Right lung (tissue), 2 donors: ENCODE measurements at regions not wholly inside any gene's neighbourhood (a gene's known extent, or its start where the extent isn't known, plus 50 kb on each side); places are given as distances from the start of the nearest gene placed in this dataset.
A peak's percentile ranks its signal among the peaks of the same experiment; 100 is the strongest.

Experiments used
- DNase-seq, 2 donors: peaks; one replicate each; pipeline ENCODE4 v3.0.0-alpha.2; 2013

DNA sequence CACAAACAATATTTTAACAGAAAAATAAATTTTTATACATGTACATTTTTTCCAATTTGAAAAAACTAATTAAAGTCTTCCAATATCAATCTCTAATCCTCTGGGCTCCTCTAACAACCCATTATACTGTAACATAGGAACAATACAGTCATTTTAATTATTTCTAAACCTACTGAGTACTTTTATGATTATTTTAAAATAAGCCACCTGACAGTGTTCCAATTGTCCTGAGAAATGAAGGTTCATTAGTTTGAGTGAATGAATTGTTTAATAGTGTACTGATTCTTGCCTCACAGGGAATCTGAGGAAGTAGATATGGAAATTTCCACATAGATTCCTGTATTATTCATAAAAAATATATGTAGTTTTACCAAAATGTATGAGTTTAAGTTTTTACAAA is 123.1 kb upstream of the EYS start:
- no peak for DNase-seq

GRCh38 chr6:65819152-65819551 is 112.1 kb upstream of the EYS start:
- no peak for DNase-seq

DNA sequence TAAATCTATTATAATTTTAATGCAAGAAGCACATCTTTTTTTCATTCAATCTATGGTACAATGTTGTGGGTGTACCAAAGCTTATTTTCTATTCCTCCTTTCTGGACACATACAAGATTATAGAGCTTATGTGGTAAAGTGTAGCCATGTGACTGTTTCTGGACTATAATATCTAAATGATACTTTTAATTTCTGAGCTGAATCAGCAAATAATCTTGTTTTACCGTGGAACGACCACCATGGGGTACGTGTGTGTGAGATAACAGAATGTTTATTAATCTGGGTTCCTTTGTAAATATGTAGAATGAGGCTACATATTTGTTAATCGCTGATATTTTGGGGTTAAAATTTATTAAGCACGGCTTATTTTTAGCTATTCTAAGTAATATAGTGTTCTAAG is 111.5 kb upstream of the EYS start:
- no peak for DNase-seq

DNA sequence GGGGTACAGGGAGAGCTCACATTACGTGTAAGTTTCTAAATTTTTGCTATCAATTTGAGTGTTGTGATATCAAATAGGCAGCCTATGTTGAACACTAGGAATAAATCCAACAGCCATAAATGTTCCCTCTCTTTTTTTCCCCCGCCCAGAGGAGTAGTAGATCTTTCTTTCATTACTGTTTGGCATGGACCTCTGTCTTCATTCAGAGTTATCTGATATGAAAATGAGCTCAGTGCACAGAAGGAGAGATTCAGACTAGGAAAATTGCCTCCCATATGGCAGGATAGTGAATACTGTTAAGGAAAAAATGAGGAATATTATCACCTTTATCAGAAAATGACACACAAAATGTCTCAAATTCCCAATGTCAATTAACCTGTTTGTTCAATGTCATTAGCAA is 110.0 kb upstream of the EYS start:
- DNase-seq: no peak

GRCh38 chr6:65814071-65814470 is 107.0 kb upstream of the EYS start:
- no peak for DNase-seq

DNA sequence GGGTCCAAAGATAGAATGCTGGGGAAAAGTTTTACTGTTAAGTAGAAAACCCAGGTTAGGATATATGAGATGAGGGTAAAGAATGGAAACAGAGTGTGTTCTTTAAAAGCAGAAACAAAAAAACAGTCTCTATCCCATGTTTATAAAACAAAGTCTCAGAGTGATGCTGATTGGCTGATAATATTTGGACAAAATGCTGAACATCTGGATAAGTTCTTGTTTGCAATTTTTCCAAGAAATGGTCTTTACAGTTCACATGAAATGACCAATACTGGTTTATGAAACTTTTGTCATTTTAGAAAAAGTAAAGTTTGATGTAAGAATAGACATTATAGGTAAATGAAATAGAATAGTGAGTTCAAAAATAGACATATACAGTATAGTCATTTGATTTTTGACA is 96.2 kb upstream of the EYS start:
- DNase-seq: no peak

- DNase-seq: no peak
Observed at GRCh38 chr6:65799389-65799788, 92.4 kb upstream of the EYS start.

DNA sequence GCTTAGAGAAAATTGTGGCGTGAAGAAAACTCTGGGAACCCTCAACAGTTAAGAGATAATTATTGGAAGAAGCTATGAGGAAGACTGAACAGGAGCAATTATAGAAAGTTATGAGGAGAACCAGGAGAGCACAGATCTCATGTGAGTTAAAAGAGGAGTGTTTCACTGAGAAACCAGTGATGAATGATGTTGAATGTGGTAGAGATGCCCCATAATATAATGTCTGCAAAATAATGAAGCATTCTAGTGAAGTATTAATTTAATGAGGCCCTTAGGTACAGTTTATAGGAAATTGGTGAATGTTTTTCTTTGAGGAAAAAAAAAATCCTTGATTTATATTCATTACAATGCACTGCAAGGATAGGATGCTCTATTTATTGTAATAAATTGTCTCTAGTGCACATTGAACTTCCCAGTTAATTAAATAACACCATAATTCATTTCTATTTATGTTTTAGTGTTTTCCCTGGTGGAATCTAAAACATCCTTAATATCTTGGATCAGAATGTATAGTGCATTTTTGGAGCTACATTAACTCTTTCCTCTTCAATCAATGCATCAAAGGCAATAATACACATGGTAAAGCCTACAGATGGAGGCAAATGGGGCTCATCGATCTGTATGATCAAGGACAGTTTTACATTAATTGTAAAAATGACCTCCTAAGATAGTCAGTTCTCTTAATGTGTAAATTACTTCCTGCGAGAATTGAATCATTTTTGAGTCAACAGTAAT is 91.4 kb upstream of the EYS start:
- DNase-seq: no peak

DNA sequence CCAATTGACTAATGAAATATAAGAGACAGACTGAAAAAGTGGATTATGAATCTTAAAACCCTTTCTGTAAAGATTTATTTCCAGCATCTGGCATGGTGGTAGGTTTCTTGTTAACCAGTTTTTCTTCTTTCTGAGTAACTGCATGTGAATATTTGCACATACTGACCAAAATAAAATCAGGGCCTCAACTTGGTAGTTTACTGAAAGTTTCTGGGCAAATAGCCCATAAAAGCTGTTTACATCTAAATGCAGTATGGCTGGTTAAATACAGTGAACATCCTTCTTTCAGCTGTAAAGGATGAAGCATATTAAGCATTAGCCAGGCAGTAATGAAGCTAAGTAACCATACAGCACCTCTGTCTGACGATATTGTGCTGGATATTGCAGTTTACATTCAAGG is 83.6 kb upstream of the EYS start:
- DNase-seq: peak; percentile 4 to 7

DNA sequence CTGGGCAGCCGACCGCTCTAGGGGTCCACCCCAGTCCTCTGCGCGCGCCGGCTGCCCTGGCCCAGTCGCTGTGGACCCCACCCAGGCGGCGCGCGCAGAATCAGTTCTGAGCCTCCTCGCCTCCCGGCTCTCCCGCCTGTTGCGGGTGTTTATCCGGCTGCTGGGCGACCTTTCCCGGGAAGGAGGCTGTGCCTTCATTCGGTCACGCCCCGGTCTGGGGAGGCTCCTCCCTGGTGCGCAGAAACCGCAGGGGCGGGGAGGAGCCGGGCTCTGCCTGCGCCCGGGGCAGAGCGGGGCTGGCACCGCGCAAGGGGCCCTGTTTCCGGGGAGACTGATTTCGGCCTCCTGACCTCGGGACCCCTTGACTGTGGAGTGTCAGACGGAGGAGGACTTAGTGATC is 80.8 kb upstream of the EYS start:
- DNase-seq: no peak

DNA sequence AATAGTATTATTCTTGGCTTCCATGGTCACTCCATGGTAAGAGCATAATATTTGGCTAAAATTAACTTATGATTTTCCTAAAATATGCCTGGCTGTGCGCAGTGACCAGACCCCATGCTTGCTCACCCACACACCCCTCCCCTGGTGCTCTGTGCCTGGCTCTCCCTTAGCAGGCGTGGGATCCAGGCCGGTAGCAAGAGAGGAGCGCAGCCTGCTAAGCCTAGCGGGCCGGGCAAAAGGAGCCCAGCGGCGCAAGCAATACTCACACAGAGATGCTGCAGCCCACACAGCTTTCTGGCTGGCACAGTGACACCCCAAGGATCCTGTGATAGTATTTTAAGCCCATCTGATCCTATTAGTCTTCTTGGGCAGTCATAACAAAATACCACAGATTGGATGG is 79.8 kb upstream of the EYS start:
- no peak for DNase-seq

DNA sequence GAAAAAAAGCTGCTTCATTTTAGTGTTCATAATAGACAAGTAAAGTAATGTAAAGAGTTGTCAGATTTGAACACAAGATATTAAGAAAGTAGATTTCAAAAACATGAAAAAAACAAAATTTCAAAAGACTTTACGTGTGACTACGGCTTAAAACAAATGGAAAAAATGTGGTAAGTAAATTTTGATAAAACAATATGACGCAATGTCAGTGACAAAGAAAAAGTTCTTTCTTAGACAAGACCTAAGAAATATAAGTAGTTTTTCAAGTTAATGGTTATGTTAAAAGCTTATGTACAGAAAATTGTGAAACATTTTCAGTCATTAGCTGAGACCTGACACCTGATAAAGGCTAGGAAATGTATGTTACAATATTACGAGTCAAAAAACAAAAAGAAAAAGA is 73.7 kb upstream of the EYS start:
- no peak for DNase-seq

- no peak for DNase-seq
Observed at GRCh38 chr6:65776332-65776731, 69.3 kb upstream of the EYS start.

DNA sequence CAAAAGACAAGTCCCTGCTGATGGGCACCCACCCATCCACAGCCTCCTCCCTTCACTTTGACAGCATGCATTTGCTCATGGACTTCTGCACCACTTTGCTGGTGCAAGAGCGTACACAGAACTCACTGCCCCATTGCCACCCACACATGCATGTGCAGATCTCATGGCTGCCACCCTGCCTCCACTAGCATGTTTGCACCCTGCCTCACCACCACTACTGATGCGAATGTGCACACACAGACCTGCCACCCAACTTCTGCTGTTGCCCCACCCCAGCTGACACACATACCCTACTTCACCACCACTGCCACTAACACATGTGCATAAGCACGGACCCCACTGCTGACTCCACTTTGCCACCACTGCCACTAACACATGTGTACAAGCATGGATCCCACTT is 64.9 kb upstream of the EYS start:
- DNase-seq: no peak

GRCh38 chr6:65761890-65762289 is 54.9 kb upstream of the EYS start:
- DNase-seq: no peak

DNA sequence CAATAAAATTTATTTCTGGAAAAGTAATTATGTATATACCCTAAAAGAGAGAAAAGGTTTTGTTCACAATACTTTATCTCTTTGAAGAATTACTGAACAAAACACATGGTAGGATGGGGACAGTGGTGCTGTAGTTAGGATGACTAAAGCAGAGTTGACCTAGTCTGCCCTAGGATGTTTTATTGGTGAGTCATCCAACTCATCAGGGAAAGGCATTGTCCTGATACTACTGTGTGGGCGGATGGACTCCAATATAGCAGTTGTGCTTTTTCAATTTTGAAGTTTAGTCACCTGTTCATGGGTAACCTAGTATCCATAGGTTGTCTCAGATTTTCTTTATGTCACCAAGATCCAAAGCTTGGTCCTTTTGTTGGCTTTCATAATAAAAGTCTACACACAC is 53.3 kb upstream of the EYS start:
- no peak for DNase-seq
